ENCODE measurements at regions not wholly inside any gene's neighbourhood (a gene's known extent, or its start where the extent isn't known, plus 50 kb on each side); places are given as distances from the start of the nearest gene placed in this dataset.

GRCh38 chr3:191065181-191065805 is 133.7 kb upstream of the OSTN start:
- Histone ChIP-seq H3K4me3 (ENCODE audit: low read depth, low read length, poor library complexity, severe bottlenecking) (no peak overlapping the region), H3F3A (ENCODE audit: insufficient read depth, low read length) (no peaks in the 10 kb centered on the region), H3K4me2 (ENCODE audit: low read length) (no peak overlapping the region), H3K27me3 (ENCODE audit: insufficient read depth, low read length) (no peaks in the 10 kb centered on the region), H3K79me2 (ENCODE audit: insufficient read depth, low read length) (no peaks in the 10 kb centered on the region), H3K4me1 (ENCODE audit: insufficient read depth, low read length, severe bottlenecking) (no peaks in the 10 kb centered on the region), H3K9me2 (ENCODE audit: low read depth, low read length) (no peaks in the 10 kb centered on the region), H3K36me3 (ENCODE audit: insufficient read depth, low read length) (no peaks in the 10 kb centered on the region), H3K9me3 (ENCODE audit: low read length) (no peaks in the 10 kb centered on the region), H4K20me1 (ENCODE audit: insufficient read depth, low read length) (no peaks in the 10 kb centered on the region), H2AFZ (ENCODE audit: low read length) (no peak overlapping the region), H3K9ac (ENCODE audit: low read length) (no peak overlapping the region), H3K27ac (ENCODE audit: low read depth, low read length, poor library complexity, severe bottlenecking) (no peak overlapping the region)
- no peak for TF ChIP-seq EZH2 (IDR thresholded peaks at IDR 0.05; ENCODE audit: borderline replicate concordance, low read length)
- no peak for TF ChIP-seq CTCF (IDR thresholded peaks at IDR 0.05; ENCODE audit: low read length)

GRCh38 chr3:191051037-191051436 is 148.0 kb upstream of the OSTN start:
- Histone ChIP-seq H3K9me2 (ENCODE audit: low read depth, low read length) (no peaks in the 10 kb centered on the region), H3K36me3 (ENCODE audit: insufficient read depth, low read length) (no peaks in the 10 kb centered on the region), H2AFZ (ENCODE audit: low read length) (no peak overlapping the region), H3F3A (ENCODE audit: insufficient read depth, low read length) (no peaks in the 10 kb centered on the region), H3K9me3 (ENCODE audit: low read length) (no peaks in the 10 kb centered on the region), H3K4me3 (ENCODE audit: low read depth, low read length, poor library complexity, severe bottlenecking) (no peak overlapping the region), H3K79me2 (ENCODE audit: insufficient read depth, low read length) (no peaks in the 10 kb centered on the region), H3K4me2 (ENCODE audit: low read length) (no peak overlapping the region), H3K4me1 (ENCODE audit: insufficient read depth, low read length, severe bottlenecking) (no peaks in the 10 kb centered on the region), H3K9ac (ENCODE audit: low read length) (no peak overlapping the region), H3K27me3 (ENCODE audit: insufficient read depth, low read length) (no peaks in the 10 kb centered on the region), H4K20me1 (ENCODE audit: insufficient read depth, low read length) (no peaks in the 10 kb centered on the region), H3K27ac (ENCODE audit: low read depth, low read length, poor library complexity, severe bottlenecking) (no peak overlapping the region)
- TF ChIP-seq EZH2 (IDR thresholded peaks at IDR 0.05; ENCODE audit: borderline replicate concordance, low read length) (no peak), CTCF (IDR thresholded peaks at IDR 0.05; ENCODE audit: low read length) (peak; percentile 68)

GRCh38 chr3:191047930-191048329 is 151.1 kb upstream of the OSTN start:
- H3K4me1 ChIP-seq (ENCODE audit: insufficient read depth, low read length, severe bottlenecking), result no peaks in the 10 kb centered on the region
- H3K4me2 ChIP-seq (ENCODE audit: low read length), result no peak overlapping the region
- H3K9me2 ChIP-seq (ENCODE audit: low read depth, low read length), result no peaks in the 10 kb centered on the region
- H3K9ac ChIP-seq (ENCODE audit: low read length), result no peak overlapping the region
- H2AFZ ChIP-seq (ENCODE audit: low read length), result no peak overlapping the region
- H4K20me1 ChIP-seq (ENCODE audit: insufficient read depth, low read length), result no peaks in the 10 kb centered on the region
- TF ChIP-seq CTCF (IDR thresholded peaks at IDR 0.05; ENCODE audit: low read length) (no peak), EZH2 (IDR thresholded peaks at IDR 0.05; ENCODE audit: borderline replicate concordance, low read length) (no peak)
- H3F3A ChIP-seq (ENCODE audit: insufficient read depth, low read length), result no peaks in the 10 kb centered on the region
- no peaks in the 10 kb centered on the region for H3K36me3 ChIP-seq (ENCODE audit: insufficient read depth, low read length)
- no peaks in the 10 kb centered on the region for H3K79me2 ChIP-seq (ENCODE audit: insufficient read depth, low read length)
- no peak overlapping the region for H3K4me3 ChIP-seq (ENCODE audit: low read depth, low read length, poor library complexity, severe bottlenecking)
- no peaks in the 10 kb centered on the region; the same call in 1 of the 2 replicates for H3K9me3 ChIP-seq (ENCODE audit: low read length)
- no peaks in the 10 kb centered on the region for H3K27me3 ChIP-seq (ENCODE audit: insufficient read depth, low read length)
- H3K27ac ChIP-seq (ENCODE audit: low read depth, low read length, poor library complexity, severe bottlenecking), result no peak overlapping the region
